ENCODE measurements at regions not wholly inside any gene's neighbourhood (a gene's known extent, or its start where the extent isn't known, plus 50 kb on each side); places are given as distances from the start of the nearest gene placed in this dataset.
"Not testable (repeated sequence)": the region's sequence is repeated elsewhere in the genome, so short reads cannot be mapped to it uniquely, and the experiment has no call there.

DNA sequence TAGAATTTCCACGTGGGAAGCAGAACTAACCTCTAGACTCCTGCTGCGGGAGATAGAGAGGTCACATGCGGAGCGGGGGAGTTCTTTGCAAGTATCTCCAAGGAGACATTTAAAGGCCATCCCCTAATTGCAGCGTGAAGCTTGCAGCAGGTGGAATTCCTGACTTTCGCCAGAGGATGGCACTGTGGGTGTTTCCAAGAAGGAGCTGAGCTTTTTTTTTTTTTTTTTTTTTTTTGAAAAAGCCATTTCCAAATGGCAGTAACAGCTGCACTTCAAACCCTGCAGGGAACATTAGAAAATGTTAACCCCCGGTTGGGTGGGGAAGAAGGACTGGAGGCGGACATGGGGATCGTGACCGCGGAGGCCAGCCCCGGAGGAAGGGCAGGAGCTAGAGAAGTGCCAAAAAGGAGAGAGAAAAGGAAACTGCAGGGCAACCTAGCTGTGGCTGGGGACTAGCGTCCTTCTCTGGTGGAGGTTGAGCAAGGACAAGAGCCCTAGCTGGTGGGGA is 487.7 kb downstream of the TYW1 start:
- DNase-seq = peak; percentile 33
- Histone ChIP-seq H3K9me3 (no peaks in the 10 kb centered on the region), H3K36me3 (no peaks in the 10 kb centered on the region), H3K4me3 (no peak overlapping the region), H3K27me3 (no peaks in the 10 kb centered on the region)

- no peak for DNase-seq
- Histone ChIP-seq H3K4me3 (no peak overlapping the region), H3K9me3 (no peaks in the 10 kb centered on the region), H3K27me3 (no peaks in the 10 kb centered on the region), H3K36me3 (no peaks in the 10 kb centered on the region)
Observed at GRCh38 chr7:67486401-67486800, 489.8 kb downstream of the TYW1 start.

DNA sequence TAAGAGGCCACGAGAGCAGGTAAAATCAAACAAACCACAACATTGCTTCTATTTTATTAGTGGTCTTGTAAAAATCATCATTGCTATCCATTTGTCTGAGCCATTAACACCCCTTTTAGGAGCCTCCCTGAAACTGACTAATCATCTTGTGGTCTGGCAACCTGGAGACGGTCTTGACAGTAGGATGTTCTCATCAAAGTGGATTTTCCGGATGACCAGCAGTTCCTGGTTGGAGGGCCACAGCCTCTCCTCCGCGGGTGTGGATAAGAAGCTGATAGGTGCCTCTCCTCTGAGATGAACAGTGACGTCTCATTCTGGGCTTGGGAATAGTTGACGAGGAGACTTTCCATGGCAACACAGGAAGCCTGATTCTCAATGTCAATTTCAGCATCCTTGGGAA is 490.7 kb downstream of the TYW1 start:
- H3K36me3 ChIP-seq = no peaks in the 10 kb centered on the region
- no peak overlapping the region for H3K4me3 ChIP-seq
- DNase-seq = no peak
- H3K27me3 ChIP-seq = no peaks in the 10 kb centered on the region
- no peaks in the 10 kb centered on the region for H3K9me3 ChIP-seq

GRCh38 chr7:67489881-67490280 is 493.2 kb downstream of the TYW1 start:
- DNase-seq = no peak
- H3K27me3 ChIP-seq = no peaks in the 10 kb centered on the region

GRCh38 chr7:67493366-67493765 is 496.7 kb downstream of the TYW1 start:
- H3K4me3 ChIP-seq = no peak overlapping the region
- no peaks in the 10 kb centered on the region for H3K36me3 ChIP-seq
- DNase-seq = no peak
- no peaks in the 10 kb centered on the region for H3K27me3 ChIP-seq
- no peaks in the 10 kb centered on the region for H3K9me3 ChIP-seq

More at GRCh38 chr7:67489881-67490280, 493.2 kb downstream of the TYW1 start:
- Histone ChIP-seq H3K4me3 (no peak overlapping the region), H3K9me3 (no peaks in the 10 kb centered on the region), H3K36me3 (no peaks in the 10 kb centered on the region)

DNA sequence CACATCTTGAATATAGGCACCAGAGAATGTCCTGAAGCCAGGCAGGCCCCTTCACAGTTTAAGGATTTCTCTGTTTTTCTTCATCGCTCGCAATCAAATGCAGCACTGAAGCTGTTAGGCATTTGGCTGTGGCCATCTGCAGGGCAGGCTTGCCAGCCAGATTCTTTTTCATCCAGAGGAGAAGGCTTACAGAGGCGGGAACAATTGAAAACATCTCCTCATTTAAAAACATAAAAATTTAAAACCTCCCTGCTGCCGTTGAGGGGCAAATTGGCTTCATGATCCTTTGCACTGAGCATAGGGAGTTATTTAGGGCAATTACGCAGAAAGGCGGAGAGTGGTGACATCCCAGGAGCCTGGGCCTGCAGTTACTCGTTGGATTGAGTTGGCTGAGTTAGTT is 500.0 kb downstream of the TYW1 start:
- Histone ChIP-seq H3K27me3 (no peaks in the 10 kb centered on the region), H3K9me3 (no peaks in the 10 kb centered on the region), H3K4me3 (no peak overlapping the region), H3K36me3 (no peaks in the 10 kb centered on the region)
- no peak for DNase-seq

DNA sequence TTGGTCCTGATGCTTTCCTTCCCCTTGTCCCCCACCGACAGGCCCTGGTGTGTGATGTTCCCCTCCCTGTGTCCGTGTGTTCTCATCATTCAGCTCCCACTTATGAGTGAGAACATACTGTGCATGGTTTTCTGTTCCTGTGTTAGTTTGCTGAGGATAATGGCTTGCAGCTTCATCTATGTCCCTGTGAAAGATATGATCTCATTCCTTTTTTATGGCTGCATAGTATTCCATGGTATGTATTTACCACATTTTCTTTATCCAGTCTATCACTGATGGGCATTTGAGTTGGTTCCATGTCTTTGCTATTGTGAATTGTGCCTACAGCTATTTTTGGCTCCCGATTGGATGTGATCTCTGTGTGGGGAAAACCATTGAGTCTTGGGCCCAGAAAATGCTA is 501.3 kb downstream of the TYW1 start:
- not testable (repeated sequence) for H3K4me3 ChIP-seq, H3K9me3 ChIP-seq, H3K36me3 ChIP-seq, DNase-seq, H3K27me3 ChIP-seq

DNA sequence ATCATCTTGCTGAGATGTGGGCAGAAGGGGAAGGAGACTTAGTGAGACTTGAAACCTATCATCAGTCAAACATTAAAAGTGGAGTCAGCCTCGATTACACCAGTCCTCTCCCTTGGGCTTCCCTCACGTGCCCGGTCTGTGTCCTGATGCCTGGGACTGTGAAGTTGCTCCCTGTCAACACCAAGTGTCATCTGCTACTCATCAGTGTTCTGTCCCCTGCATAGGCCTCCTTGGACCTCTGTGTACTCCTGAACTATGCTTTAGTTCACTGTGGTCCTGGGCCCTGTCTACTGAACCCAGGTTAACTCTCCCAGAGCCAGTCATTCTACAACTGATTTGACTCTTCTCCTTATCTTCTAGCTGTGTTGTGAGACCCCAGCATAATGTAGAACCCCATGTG is 506.3 kb downstream of the TYW1 start:
- Histone ChIP-seq H3K9me3 (no peaks in the 10 kb centered on the region), H3K36me3 (no peaks in the 10 kb centered on the region)
- no peak for DNase-seq

DNA sequence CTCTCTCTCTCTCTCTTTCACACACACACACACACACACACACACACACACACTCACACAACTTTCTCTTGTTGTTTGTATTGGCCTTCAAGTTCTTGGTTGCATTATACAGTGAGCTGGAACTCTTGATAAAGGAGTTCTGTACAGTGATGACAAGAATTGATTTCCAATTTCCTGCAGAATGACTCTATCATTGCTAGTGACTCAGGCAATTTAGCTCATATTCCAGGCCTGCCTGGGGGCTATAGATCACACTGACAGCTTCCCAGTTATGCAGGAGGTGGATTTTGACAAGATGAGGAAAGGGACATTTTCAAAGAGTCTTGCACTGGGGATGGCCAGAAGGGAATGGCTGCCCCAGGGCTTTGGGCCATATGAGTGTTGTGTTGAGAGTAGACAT is 508.8 kb downstream of the TYW1 start:
- DNase-seq = no peak
- Histone ChIP-seq H3K4me3 (no peak overlapping the region), H3K36me3 (no peaks in the 10 kb centered on the region), H3K9me3 (no peaks in the 10 kb centered on the region), H3K27me3 (no peaks in the 10 kb centered on the region)

More for the DNA sequence above, 506.3 kb downstream of the TYW1 start:
- no peaks in the 10 kb centered on the region for H3K27me3 ChIP-seq
- H3K4me3 ChIP-seq = no peak overlapping the region

DNA sequence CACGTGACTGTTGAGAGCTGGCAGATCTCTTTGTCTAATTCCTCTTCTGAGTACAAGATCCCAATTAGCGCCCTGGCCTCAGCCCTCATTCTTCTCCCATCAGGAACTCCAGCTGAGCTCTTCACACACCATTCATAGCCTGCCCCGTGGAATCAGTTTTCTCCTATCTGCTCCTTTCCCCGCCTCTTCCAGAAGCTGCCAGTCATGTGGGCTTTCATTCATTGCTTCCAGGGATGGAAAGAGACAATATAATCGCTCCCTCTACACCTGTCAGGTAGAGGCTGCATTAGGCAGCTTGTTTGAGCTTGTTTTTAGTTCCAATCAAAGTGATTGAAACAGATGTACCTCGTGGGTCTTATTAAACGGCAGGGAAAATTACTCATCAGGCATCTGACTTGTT is 515.8 kb downstream of the TYW1 start:
- no peak for DNase-seq
- no peak overlapping the region for H3K4me3 ChIP-seq
- H3K36me3 ChIP-seq = no peaks in the 10 kb centered on the region
- no peaks in the 10 kb centered on the region for H3K9me3 ChIP-seq
- no peaks in the 10 kb centered on the region for H3K27me3 ChIP-seq

- no peak for DNase-seq
- Histone ChIP-seq H3K9me3 (no peaks in the 10 kb centered on the region), H3K27me3 (no peaks in the 10 kb centered on the region), H3K4me3 (no peak overlapping the region), H3K36me3 (no peaks in the 10 kb centered on the region)
Observed at GRCh38 chr7:67518580-67518979, 521.9 kb downstream of the TYW1 start.

- DNase-seq = no peak
- Histone ChIP-seq H3K27me3 (no peaks in the 10 kb centered on the region), H3K4me3 (no peak overlapping the region), H3K36me3 (no peaks in the 10 kb centered on the region), H3K9me3 (no peaks in the 10 kb centered on the region)
Observed at GRCh38 chr7:67519171-67519570, 522.5 kb downstream of the TYW1 start.

DNA sequence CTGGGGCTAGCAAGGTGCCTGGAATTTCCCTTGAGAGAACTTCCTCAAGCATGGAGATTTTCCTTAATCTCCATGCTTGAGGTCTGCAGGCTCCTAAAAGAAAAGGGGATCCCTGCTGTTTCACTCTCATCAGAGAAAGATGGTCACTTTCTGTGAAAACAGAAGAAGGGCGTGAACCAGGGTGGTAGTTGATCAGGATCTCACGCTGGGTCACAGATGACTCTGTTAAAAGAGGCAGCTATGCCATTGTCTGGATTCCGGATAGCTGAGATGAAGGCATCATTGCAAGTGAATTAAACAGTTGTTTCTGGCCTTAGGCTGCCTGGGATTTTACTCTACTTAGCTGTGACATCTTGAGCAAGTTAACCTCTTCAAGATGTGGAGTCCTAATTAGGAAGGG is 525.9 kb downstream of the TYW1 start:
- H3K27me3 ChIP-seq = no peaks in the 10 kb centered on the region
- no peak for DNase-seq

DNA sequence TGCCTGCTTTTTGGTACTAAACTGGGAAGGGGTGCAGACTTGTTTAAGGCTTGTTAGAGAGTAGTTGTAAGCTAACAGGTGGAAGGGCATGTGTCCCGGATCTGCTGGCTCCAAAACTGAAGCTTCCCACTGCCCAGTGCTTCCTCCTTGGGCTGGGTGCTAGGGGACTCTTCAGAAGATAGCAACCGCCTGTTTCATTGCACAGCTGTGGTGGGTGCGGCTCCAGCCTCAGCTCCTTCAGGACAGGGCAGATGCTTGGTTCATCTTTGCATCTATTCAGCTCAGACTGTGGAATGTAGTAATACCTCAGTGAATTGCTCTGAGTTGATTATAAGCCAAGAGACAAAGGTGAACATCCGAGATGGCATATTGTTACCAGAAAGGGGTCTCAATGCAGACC is 527.1 kb downstream of the TYW1 start:
- Histone ChIP-seq H3K4me3 (no peak overlapping the region), H3K27me3 (no peaks in the 10 kb centered on the region), H3K36me3 (no peaks in the 10 kb centered on the region), H3K9me3 (no peaks in the 10 kb centered on the region)
- DNase-seq = no peak

More for the DNA sequence above, 525.9 kb downstream of the TYW1 start:
- no peaks in the 10 kb centered on the region for H3K9me3 ChIP-seq
- no peak overlapping the region for H3K4me3 ChIP-seq
- no peaks in the 10 kb centered on the region for H3K36me3 ChIP-seq

GRCh38 chr7:67525588-67525987 is 529.0 kb downstream of the TYW1 start:
- no peak overlapping the region for H3K4me3 ChIP-seq
- no peak for DNase-seq
- H3K9me3 ChIP-seq = no peaks in the 10 kb centered on the region
- H3K36me3 ChIP-seq = no peaks in the 10 kb centered on the region
- no peaks in the 10 kb centered on the region for H3K27me3 ChIP-seq

DNA sequence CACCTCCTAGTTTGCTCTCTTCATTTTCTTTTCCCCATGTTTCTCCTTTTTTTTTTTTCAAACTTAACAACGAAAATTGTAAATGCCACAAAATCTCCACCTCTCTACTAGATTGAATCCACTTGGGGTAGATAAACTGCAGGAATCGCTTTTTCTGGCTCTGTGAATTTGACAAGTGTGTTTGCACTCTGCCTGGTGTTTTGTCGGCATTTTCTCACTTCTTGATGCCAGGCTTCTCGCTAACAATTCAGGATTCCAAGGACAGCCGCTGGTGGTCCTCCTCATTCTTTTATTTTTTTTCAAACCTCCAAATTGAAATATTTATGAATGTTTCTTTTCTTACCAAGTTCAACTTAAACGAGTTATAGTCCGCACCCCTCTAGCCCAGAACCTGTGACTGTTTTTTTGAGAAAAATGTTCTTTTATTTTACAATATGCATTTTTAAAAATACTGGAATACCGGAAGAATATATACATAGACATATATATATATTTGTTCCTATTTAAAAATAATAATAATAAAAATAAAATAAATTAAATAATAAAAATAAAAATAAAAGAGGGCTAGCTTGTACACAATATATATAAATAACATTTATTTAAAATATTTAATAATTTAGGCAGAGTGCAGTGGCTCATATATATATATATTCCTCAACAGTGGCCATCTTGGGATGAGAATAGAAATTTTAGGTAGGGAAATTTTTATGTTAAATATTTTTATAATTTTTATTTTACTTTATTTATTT is 538.8 kb downstream of the TYW1 start:
- no peaks in the 10 kb centered on the region for H3K36me3 ChIP-seq
- no peak for DNase-seq
- H3K4me3 ChIP-seq = no peak overlapping the region
- H3K9me3 ChIP-seq = no peaks in the 10 kb centered on the region
- no peaks in the 10 kb centered on the region for H3K27me3 ChIP-seq

GRCh38 chr7:67542916-67543315 is 546.3 kb downstream of the TYW1 start:
- Histone ChIP-seq H3K4me3 (no peak overlapping the region), H3K36me3 (no peaks in the 10 kb centered on the region), H3K9me3 (no peaks in the 10 kb centered on the region), H3K27me3 (no peaks in the 10 kb centered on the region)
- DNase-seq = no peak

DNA sequence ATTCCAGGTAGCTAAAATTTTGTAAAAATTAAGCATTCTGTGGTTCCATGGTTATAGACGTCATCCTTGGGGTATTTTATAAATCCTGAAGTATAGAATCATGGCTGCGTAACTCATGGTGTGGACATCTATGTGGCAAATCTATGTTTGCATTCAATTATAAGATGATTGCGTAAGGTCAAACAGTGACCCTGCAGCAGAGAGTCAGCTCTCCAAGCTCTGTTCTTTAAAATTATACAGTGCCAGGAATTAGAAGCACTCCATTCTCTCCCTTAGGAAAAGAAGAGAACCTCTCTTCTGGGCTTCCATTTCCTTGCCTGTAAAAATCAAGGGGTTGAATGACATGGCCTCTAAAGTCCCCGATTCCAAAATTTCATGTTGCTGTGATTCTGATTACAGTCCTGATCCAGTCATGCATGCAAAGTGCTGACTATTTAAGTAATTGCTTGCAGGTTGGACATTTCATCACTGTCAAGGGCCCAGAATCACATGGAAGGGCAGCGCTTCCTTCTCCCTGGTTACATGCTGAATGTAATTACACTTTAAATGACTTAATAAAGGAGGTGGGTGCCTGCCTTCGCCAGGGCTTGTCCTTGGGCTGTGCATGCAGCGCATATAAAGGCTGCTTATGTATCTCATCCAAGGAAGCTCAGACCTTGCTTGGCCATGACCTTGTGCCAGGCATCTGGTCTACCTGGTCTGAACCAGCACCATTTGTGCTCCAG is 550.7 kb downstream of the TYW1 start:
- Histone ChIP-seq H3K9me3 (no peaks in the 10 kb centered on the region), H3K4me3 (no peak overlapping the region), H3K36me3 (no peaks in the 10 kb centered on the region), H3K27me3 (no peaks in the 10 kb centered on the region)
- DNase-seq = no peak

All from MG63 (cell line).